ENCODE measurements at regions not wholly inside any gene's neighbourhood (a gene's known extent, or its start where the extent isn't known, plus 50 kb on each side); places are given as distances from the start of the nearest gene placed in this dataset.

- Histone ChIP-seq H3K4me1 (no peaks in the 10 kb centered on the region), H3K36me3 (no peaks in the 10 kb centered on the region), H3K27ac (no peak overlapping the region), H3K9me3 (no peaks in the 10 kb centered on the region), H3K27me3 (no peaks in the 10 kb centered on the region), H3K4me3 (no peak overlapping the region)
- no peak for TF ChIP-seq POLR2A (IDR thresholded peaks at IDR 0.05)
- no peak for DNase-seq (ENCODE audit: low spot score in 2 of 2)
- 9% methylated on average over 3 of the region's 3 CpGs for WGBS
Observed at GRCh38 chr2:82411071-82411470, 2048.0 kb downstream of the SUCLG1 start.

GRCh38 chr2:82395531-82395930 is 2063.5 kb downstream of the SUCLG1 start:
- no peaks in the 10 kb centered on the region for H3K9me3 ChIP-seq
- H3K4me1 ChIP-seq = no peaks in the 10 kb centered on the region
- TF ChIP-seq EP300 (IDR thresholded peaks at IDR 0.05) (no peak), POLR2A (IDR thresholded peaks at IDR 0.05) (no peak), POLR2AphosphoS5 (IDR thresholded peaks at IDR 0.05) (no peak)
- TF ChIP-seq, protein P1, sequence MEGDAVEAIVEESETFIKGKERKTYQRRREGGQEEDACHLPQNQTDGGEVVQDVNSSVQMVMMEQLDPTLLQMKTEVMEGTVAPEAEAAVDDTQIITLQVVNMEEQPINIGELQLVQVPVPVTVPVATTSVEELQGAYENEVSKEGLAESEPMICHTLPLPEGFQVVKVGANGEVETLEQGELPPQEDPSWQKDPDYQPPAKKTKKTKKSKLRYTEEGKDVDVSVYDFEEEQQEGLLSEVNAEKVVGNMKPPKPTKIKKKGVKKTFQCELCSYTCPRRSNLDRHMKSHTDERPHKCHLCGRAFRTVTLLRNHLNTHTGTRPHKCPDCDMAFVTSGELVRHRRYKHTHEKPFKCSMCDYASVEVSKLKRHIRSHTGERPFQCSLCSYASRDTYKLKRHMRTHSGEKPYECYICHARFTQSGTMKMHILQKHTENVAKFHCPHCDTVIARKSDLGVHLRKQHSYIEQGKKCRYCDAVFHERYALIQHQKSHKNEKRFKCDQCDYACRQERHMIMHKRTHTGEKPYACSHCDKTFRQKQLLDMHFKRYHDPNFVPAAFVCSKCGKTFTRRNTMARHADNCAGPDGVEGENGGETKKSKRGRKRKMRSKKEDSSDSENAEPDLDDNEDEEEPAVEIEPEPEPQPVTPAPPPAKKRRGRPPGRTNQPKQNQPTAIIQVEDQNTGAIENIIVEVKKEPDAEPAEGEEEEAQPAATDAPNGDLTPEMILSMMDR (IDR thresholded peaks at IDR 0.05) = no peak
- no peak for DNase-seq (ENCODE audit: low spot score in 2 of 2)
- no peak overlapping the region for H3K4me3 ChIP-seq
- no peaks in the 10 kb centered on the region for H3K36me3 ChIP-seq
- 83% methylated on average over 10 of the region's 10 CpGs for WGBS
- no peak overlapping the region for H3K27ac ChIP-seq
- H3K27me3 ChIP-seq = no peaks in the 10 kb centered on the region

GRCh38 chr2:82391386-82391785 is 2067.7 kb downstream of the SUCLG1 start:
- H3K4me1 ChIP-seq = no peaks in the 10 kb centered on the region
- no peak for TF ChIP-seq POLR2AphosphoS5 (IDR thresholded peaks at IDR 0.05)
- no peak for TF ChIP-seq EP300 (IDR thresholded peaks at IDR 0.05)
- TF ChIP-seq, protein P1 (IDR thresholded peaks at IDR 0.05) = no peak
- no peak for TF ChIP-seq POLR2A (IDR thresholded peaks at IDR 0.05)
- H3K9me3 ChIP-seq = no peaks in the 10 kb centered on the region
- no peaks in the 10 kb centered on the region for H3K36me3 ChIP-seq
- no peak for DNase-seq (ENCODE audit: low spot score in 2 of 2)
- WGBS = 86% methylated on average over 9 of the region's 9 CpGs
- H3K4me3 ChIP-seq = no peak overlapping the region
- no peak overlapping the region for H3K27ac ChIP-seq
- no peaks in the 10 kb centered on the region for H3K27me3 ChIP-seq

DNA sequence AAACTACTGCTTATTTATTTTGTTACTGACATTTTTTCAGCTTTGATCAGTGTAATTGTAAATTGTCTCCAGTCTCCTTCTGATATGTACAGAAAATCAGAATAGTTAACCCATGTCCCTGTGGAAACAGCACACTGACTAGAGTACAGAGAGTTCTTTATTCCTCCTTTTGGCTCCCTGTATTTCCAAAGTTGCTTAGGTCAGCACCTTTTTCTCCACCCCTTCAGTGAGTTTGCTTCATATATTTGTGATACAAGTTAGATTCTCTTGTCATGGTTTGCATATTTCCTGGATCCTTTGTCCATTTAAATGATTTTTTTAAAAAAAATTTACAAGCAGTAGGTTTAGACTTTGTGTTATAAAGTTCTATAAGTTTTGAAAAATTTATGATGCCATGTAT is 2051.1 kb upstream of the LRRTM1 start:
- no peaks in the 10 kb centered on the region for H3K36me3 ChIP-seq

DNA sequence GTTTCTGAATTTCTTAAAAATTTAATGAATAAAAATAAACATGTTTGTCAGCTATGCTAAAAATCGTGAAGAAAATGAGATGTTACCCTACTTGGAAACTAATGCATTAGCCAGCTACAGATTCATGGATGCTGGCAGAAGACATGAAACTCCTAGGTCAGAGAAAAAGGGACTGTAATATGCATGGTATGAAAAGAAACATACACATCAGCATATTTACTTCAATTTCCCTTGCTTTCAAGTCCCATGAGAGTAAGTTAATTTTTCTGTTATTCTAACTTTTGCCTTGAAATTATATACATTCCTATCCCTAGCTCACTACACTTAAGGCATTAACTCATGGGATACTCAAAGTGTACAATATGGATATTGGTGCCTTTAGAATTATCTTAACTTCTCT is 2041.4 kb upstream of the LRRTM1 start:
- no peaks in the 10 kb centered on the region for H3K4me1 ChIP-seq
- H3K9me3 ChIP-seq = no peaks in the 10 kb centered on the region
- TF ChIP-seq, protein P1 (IDR thresholded peaks at IDR 0.05) = no peak
- TF ChIP-seq EP300 (IDR thresholded peaks at IDR 0.05) = no peak
- TF ChIP-seq POLR2A (IDR thresholded peaks at IDR 0.05) = no peak
- no peak for TF ChIP-seq POLR2AphosphoS5 (IDR thresholded peaks at IDR 0.05)
- no peaks in the 10 kb centered on the region for H3K27me3 ChIP-seq
- H3K4me3 ChIP-seq = no peak overlapping the region
- H3K27ac ChIP-seq = no peak overlapping the region
- WGBS = 82% methylated on average over 1 of the region's 1 CpG
- no peak for DNase-seq (ENCODE audit: low spot score in 2 of 2)
- H3K36me3 ChIP-seq = no peaks in the 10 kb centered on the region

More for the DNA sequence above, 2051.1 kb upstream of the LRRTM1 start:
- no peak for DNase-seq (ENCODE audit: low spot score in 2 of 2)
- H3K27ac ChIP-seq = no peak overlapping the region
- no peaks in the 10 kb centered on the region for H3K27me3 ChIP-seq
- H3K4me1 ChIP-seq = no peaks in the 10 kb centered on the region
- H3K4me3 ChIP-seq = no peak overlapping the region
- H3K9me3 ChIP-seq = no peaks in the 10 kb centered on the region
- no peak for TF ChIP-seq POLR2A (IDR thresholded peaks at IDR 0.05)
- TF ChIP-seq, protein P1 (IDR thresholded peaks at IDR 0.05) = no peak
- no peak for TF ChIP-seq EP300 (IDR thresholded peaks at IDR 0.05)
- TF ChIP-seq POLR2AphosphoS5 (IDR thresholded peaks at IDR 0.05) = no peak

GRCh38 chr2:82344670-82345069 is 2040.1 kb upstream of the LRRTM1 start:
- DNase-seq (ENCODE audit: low spot score in 2 of 2) = no peak
- Histone ChIP-seq H3K4me3 (no peak overlapping the region), H3K27ac (no peak overlapping the region), H3K36me3 (no peaks in the 10 kb centered on the region), H3K9me3 (no peaks in the 10 kb centered on the region), H3K27me3 (no peaks in the 10 kb centered on the region), H3K4me1 (no peaks in the 10 kb centered on the region)
- no peak for TF ChIP-seq POLR2AphosphoS5 (IDR thresholded peaks at IDR 0.05)
- no peak for TF ChIP-seq POLR2A (IDR thresholded peaks at IDR 0.05)
- TF ChIP-seq, protein P1 (IDR thresholded peaks at IDR 0.05) = no peak
- no peak for TF ChIP-seq EP300 (IDR thresholded peaks at IDR 0.05)
- whole genome bisulfite sequencing = 85% methylated on average over 3 of the region's 3 CpGs
